Neural cell (in vitro differentiated cells): ENCODE measurements at regions not wholly inside any gene's neighbourhood (a gene's known extent, or its start where the extent isn't known, plus 50 kb on each side); places are given as distances from the start of the nearest gene placed in this dataset.

Experiments
- H2AFZ ChIP-seq: fragments of 200-600, 300-800 bp; sonication (generic), shearing (Covaris generic); 2 replicates; pipeline ENCODE4 v1.6.0; 2014; ENCODE audit warnings: low read depth, mild to moderate bottlenecking, antibody characterized with exemption, low read length, moderate library complexity
- H3F3A ChIP-seq: fragments of 200-600 bp; shearing (Covaris generic); 2 replicates; pipeline ENCODE4 v1.6.1; 2016; ENCODE audit warnings: mild to moderate bottlenecking, moderate library complexity, mixed read lengths, antibody characterized with exemption, low read length; ENCODE audit not compliant: insufficient read depth, poor library complexity, severe bottlenecking
- H3K27ac ChIP-seq: fragments of 200-600, 300-800 bp; sonication (generic), shearing (Covaris generic); 2 replicates; pipeline ENCODE4 v1.5.1; 2014; ENCODE audit warnings: mild to moderate bottlenecking, low read length, moderate library complexity
- H3K27me3 ChIP-seq: fragments of 300-800, 200-600 bp; sonication (generic), shearing (Covaris generic); 2 replicates; pipeline ENCODE4 v1.6.0; 2014; ENCODE audit warnings: mild to moderate bottlenecking, low read depth, low read length, moderate library complexity; ENCODE audit not compliant: insufficient read depth
- H3K36me3 ChIP-seq: fragments of 300-800, 200-600 bp; sonication (generic), shearing (Covaris generic); 2 replicates; pipeline ENCODE4 v1.5.1; 2014; ENCODE audit warnings: mild to moderate bottlenecking, antibody characterized with exemption, low read length, moderate library complexity; ENCODE audit not compliant: insufficient read depth
- H3K4me2 ChIP-seq: fragments of 300-800, 200-600 bp; sonication (generic), shearing (Covaris generic); 2 replicates; pipeline ENCODE4 v1.6.0; 2014; ENCODE audit warnings: mild to moderate bottlenecking, low read length
- H3K4me3 ChIP-seq: fragments of 300-800, 200-600 bp; sonication (generic), shearing (Covaris generic); 2 replicates; pipeline ENCODE4 v1.5.1; 2014; ENCODE audit warnings: mild to moderate bottlenecking, low read length, moderate library complexity
- H3K79me2 ChIP-seq: fragments of 200-600 bp; shearing (Covaris generic); replicated peaks from 2 replicates; pipeline ENCODE4 v1.6.0; 2014; ENCODE audit warnings: mild to moderate bottlenecking, low read length, moderate library complexity; ENCODE audit not compliant: insufficient read depth
- H3K9ac ChIP-seq: fragments of 300-800, 200-600 bp; sonication (generic), shearing (Covaris generic); 2 replicates; pipeline ENCODE4 v1.6.1; 2016; ENCODE audit warnings: mild to moderate bottlenecking, low read length, mixed read lengths
- H3K9me2 ChIP-seq: fragments of 200-600 bp; shearing (Covaris generic); 2 replicates; pipeline ENCODE4 v1.6.1; 2016; ENCODE audit warnings: mild to moderate bottlenecking, low read length, mixed read lengths; ENCODE audit not compliant: insufficient read depth
- H3K9me3 ChIP-seq: fragments of 200-600, 300-800 bp; sonication (generic), shearing (Covaris generic); 2 replicates; pipeline ENCODE4 v1.6.1; 2016; ENCODE audit warnings: mild to moderate bottlenecking, mixed run types, low read length, moderate library complexity, mixed read lengths
- H4K20me1 ChIP-seq: fragments of 200-600 bp; shearing (Covaris generic); 2 replicates; pipeline ENCODE4 v1.6.1; 2016; ENCODE audit warnings: mild to moderate bottlenecking, mixed run types; ENCODE audit not compliant: insufficient read depth
- EP300 ChIP-seq: fragments of 450-650 bp; conservative IDR thresholded peaks from 2 replicates; pipeline ENCODE4 v1.6.1; 2014; ENCODE audit warnings: antibody characterized with exemption, mild to moderate bottlenecking, moderate library complexity; ENCODE audit not compliant: poor library complexity, severe bottlenecking
- EZH2 ChIP-seq: fragments of 200-600, 300-800 bp; shearing (Covaris generic), sonication (generic); IDR thresholded peaks from 2 replicates; pipeline ENCODE4 v1.6.1; 2014; ENCODE audit warnings: antibody characterized with exemption, low read length, borderline replicate concordance, mild to moderate bottlenecking; ENCODE audit not compliant: insufficient read depth, poor library complexity, severe bottlenecking
- MXI1 ChIP-seq: fragments of 450-650 bp; conservative IDR thresholded peaks from 2 replicates; pipeline ENCODE4 v1.6.1; 2014; ENCODE audit warnings: antibody characterized with exemption, mild to moderate bottlenecking; ENCODE audit not compliant: poor library complexity, severe bottlenecking
- POLR2AphosphoS5 ChIP-seq: IDR thresholded peaks from 2 replicates; pipeline ENCODE4 v1.6.1; 2012
- RAD21 ChIP-seq: fragments of 450-650 bp; conservative IDR thresholded peaks from 2 replicates; pipeline ENCODE4 v1.6.1; 2014; ENCODE audit warnings: antibody characterized with exemption, mild to moderate bottlenecking, moderate library complexity
- SMC3 ChIP-seq: fragments of 450-650 bp; conservative IDR thresholded peaks from 2 replicates; pipeline ENCODE4 v1.6.1; 2014; ENCODE audit warnings: antibody characterized with exemption, mild to moderate bottlenecking, moderate library complexity; ENCODE audit not compliant: poor library complexity
- TAF1 ChIP-seq: IDR thresholded peaks from 2 replicates; pipeline ENCODE4 v1.6.1; 2012; ENCODE audit warnings: low read depth
- TF ChIP-seq, protein P1 (sequence below): IDR thresholded peaks from 2 replicates; pipeline ENCODE4 v1.6.1; 2012; ENCODE audit warnings: borderline replicate concordance
- TF ChIP-seq, protein P2 (sequence below): fragments of 450-650 bp; IDR thresholded peaks from 2 replicates; pipeline ENCODE4 v1.5.1; 2014; ENCODE audit warnings: antibody characterized with exemption, mild to moderate bottlenecking, moderate library complexity; ENCODE audit not compliant: poor library complexity, severe bottlenecking

DNA sequence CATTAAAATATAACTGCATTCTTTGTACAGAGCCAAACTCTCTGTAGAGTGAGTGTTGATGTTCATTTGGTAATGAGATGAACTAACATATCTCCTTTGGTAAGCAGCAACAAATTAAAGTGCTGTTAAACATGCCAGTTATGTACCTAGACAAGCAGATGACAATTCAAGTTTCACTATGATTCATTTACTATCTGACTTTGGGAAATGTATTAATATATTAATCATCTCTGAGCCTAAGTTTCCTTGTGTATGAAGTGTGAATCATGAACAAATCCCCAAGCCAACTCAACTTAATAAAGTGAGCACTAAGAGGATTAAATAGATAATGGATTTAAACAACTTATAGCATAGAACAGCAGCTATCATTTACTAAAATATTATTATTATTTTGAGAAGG is 1044.2 kb downstream of the GLUD2 start:
- no peak overlapping the region for H3K4me3 ChIP-seq
- H3K9ac ChIP-seq: no peak overlapping the region
- no peak overlapping the region for H3K4me2 ChIP-seq
- H2AFZ ChIP-seq: no peak overlapping the region
- no peaks in the 10 kb centered on the region for H4K20me1 ChIP-seq
- no peak overlapping the region for H3K27ac ChIP-seq
- H3K27me3 ChIP-seq: no peaks in the 10 kb centered on the region
- no peak for TF ChIP-seq SMC3
- TF ChIP-seq, protein P1, sequence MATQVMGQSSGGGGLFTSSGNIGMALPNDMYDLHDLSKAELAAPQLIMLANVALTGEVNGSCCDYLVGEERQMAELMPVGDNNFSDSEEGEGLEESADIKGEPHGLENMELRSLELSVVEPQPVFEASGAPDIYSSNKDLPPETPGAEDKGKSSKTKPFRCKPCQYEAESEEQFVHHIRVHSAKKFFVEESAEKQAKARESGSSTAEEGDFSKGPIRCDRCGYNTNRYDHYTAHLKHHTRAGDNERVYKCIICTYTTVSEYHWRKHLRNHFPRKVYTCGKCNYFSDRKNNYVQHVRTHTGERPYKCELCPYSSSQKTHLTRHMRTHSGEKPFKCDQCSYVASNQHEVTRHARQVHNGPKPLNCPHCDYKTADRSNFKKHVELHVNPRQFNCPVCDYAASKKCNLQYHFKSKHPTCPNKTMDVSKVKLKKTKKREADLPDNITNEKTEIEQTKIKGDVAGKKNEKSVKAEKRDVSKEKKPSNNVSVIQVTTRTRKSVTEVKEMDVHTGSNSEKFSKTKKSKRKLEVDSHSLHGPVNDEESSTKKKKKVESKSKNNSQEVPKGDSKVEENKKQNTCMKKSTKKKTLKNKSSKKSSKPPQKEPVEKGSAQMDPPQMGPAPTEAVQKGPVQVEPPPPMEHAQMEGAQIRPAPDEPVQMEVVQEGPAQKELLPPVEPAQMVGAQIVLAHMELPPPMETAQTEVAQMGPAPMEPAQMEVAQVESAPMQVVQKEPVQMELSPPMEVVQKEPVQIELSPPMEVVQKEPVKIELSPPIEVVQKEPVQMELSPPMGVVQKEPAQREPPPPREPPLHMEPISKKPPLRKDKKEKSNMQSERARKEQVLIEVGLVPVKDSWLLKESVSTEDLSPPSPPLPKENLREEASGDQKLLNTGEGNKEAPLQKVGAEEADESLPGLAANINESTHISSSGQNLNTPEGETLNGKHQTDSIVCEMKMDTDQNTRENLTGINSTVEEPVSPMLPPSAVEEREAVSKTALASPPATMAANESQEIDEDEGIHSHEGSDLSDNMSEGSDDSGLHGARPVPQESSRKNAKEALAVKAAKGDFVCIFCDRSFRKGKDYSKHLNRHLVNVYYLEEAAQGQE: no peak
- TF ChIP-seq EZH2: no peak
- no peak for TF ChIP-seq EP300
- no peak for TF ChIP-seq POLR2AphosphoS5
- TF ChIP-seq RAD21: no peak
- no peak for TF ChIP-seq TAF1
- no peak for TF ChIP-seq MXI1
- TF ChIP-seq, protein P2, sequence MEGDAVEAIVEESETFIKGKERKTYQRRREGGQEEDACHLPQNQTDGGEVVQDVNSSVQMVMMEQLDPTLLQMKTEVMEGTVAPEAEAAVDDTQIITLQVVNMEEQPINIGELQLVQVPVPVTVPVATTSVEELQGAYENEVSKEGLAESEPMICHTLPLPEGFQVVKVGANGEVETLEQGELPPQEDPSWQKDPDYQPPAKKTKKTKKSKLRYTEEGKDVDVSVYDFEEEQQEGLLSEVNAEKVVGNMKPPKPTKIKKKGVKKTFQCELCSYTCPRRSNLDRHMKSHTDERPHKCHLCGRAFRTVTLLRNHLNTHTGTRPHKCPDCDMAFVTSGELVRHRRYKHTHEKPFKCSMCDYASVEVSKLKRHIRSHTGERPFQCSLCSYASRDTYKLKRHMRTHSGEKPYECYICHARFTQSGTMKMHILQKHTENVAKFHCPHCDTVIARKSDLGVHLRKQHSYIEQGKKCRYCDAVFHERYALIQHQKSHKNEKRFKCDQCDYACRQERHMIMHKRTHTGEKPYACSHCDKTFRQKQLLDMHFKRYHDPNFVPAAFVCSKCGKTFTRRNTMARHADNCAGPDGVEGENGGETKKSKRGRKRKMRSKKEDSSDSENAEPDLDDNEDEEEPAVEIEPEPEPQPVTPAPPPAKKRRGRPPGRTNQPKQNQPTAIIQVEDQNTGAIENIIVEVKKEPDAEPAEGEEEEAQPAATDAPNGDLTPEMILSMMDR: no peak
- H3K9me2 ChIP-seq: no peaks in the 10 kb centered on the region
- no peaks in the 10 kb centered on the region for H3K79me2 ChIP-seq
- no peaks in the 10 kb centered on the region for H3K9me3 ChIP-seq
- H3F3A ChIP-seq: no peaks in the 10 kb centered on the region
- no peaks in the 10 kb centered on the region for H3K36me3 ChIP-seq

DNA sequence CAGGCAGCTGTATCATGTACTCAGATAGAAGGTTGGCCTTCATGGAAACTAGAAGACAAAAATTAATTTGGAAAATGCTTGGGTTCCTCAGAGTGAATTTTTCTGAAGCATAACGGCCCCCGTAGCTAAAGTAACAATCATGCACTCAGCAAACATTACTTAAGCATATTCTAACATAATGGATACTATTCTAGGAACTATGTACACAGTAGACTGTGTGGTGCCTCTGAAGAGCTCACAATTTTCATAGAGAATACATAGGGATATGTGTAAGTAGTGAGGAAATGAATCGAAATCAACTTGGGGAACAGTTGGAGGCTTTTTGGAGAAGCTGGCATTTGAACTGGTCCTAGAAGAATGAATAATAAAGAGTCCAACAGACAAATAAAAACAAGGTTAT is 1045.0 kb downstream of the GLUD2 start:
- no peaks in the 10 kb centered on the region for H4K20me1 ChIP-seq
- H3K4me3 ChIP-seq: no peak overlapping the region
- no peak overlapping the region for H3K27ac ChIP-seq
- H3F3A ChIP-seq: no peaks in the 10 kb centered on the region
- H3K36me3 ChIP-seq: no peaks in the 10 kb centered on the region
- H3K9me3 ChIP-seq: no peaks in the 10 kb centered on the region
- H3K9me2 ChIP-seq: no peaks in the 10 kb centered on the region
- H2AFZ ChIP-seq: no peak overlapping the region
- H3K9ac ChIP-seq: no peak overlapping the region
- H3K79me2 ChIP-seq: no peaks in the 10 kb centered on the region
- no peak for TF ChIP-seq EP300
- no peak for TF ChIP-seq POLR2AphosphoS5
- TF ChIP-seq, protein P1: no peak
- TF ChIP-seq SMC3: no peak
- TF ChIP-seq TAF1: no peak
- no peak for TF ChIP-seq EZH2
- no peak for TF ChIP-seq RAD21
- TF ChIP-seq MXI1: no peak
- TF ChIP-seq, protein P2: no peak
- no peaks in the 10 kb centered on the region for H3K27me3 ChIP-seq
- no peak overlapping the region for H3K4me2 ChIP-seq
